Trophoblast cell (in vitro differentiated cells and primary cell): ENCODE measurements at regions not wholly inside any gene's neighbourhood (a gene's known extent, or its start where the extent isn't known, plus 50 kb on each side); places are given as distances from the start of the nearest gene placed in this dataset.

Source experiments
- DNase-seq, 2 donors: peaks; one replicate each; pipeline ENCODE4 v3.0.0-alpha.2; 2016
- H2AFZ ChIP-seq: 2 replicates; pipeline ENCODE4 v1.6.1; 2013; ENCODE audit warnings: low read length, moderate library complexity, mild to moderate bottlenecking; ENCODE audit not compliant: insufficient read depth, poor library complexity
- H2AK5ac ChIP-seq: 2 replicates; pipeline ENCODE4 v1.6.1; 2013; ENCODE audit warnings: mild to moderate bottlenecking, low read length
- H2BK120ac ChIP-seq: 2 replicates; pipeline ENCODE4 v1.6.1; 2013; ENCODE audit warnings: low read length, mild to moderate bottlenecking, moderate library complexity; ENCODE audit not compliant: insufficient read depth, poor library complexity
- H2BK12ac ChIP-seq: 2 replicates; pipeline ENCODE4 v1.6.1; 2013; ENCODE audit warnings: mild to moderate bottlenecking, low read length, moderate library complexity
- H2BK5ac ChIP-seq: 2 replicates; pipeline ENCODE4 v1.6.1; 2013; ENCODE audit warnings: low read length, low read depth, moderate library complexity, mild to moderate bottlenecking; ENCODE audit not compliant: poor library complexity
- H3K14ac ChIP-seq: 2 replicates; pipeline ENCODE4 v1.6.1; 2013; ENCODE audit warnings: mild to moderate bottlenecking, low read length
- H3K18ac ChIP-seq: 2 replicates; pipeline ENCODE4 v1.6.1; 2013; ENCODE audit warnings: mild to moderate bottlenecking, low read length
- H3K23ac ChIP-seq: 2 replicates; pipeline ENCODE4 v1.6.1; 2013; ENCODE audit warnings: low read length
- H3K27ac ChIP-seq: 2 replicates; pipeline ENCODE4 v1.5.1; 2013; ENCODE audit warnings: low read depth, mild to moderate bottlenecking, inconsistent platforms, low read length, moderate library complexity
- H3K27me3 ChIP-seq: 2 replicates; pipeline ENCODE4 v1.6.1; 2013; ENCODE audit warnings: inconsistent platforms, mild to moderate bottlenecking, low read length, moderate library complexity; ENCODE audit not compliant: insufficient read depth
- H3K36me3 ChIP-seq, 2 experiments: 1 replicate in 1 of 2; 2 replicates in 1 of 2; pipeline ENCODE4 v1.6.1; 2013; ENCODE audit warnings: low read length in 2 of 2, mild to moderate bottlenecking in 2 of 2, moderate library complexity in 1 of 2; ENCODE audit not compliant: insufficient read depth in 2 of 2, control insufficient read depth in 1 of 2
- H3K4ac ChIP-seq: 2 replicates; pipeline ENCODE4 v1.6.1; 2013; ENCODE audit warnings: low read depth, mild to moderate bottlenecking, low read length, moderate library complexity
- H3K4me1 ChIP-seq, 2 experiments: 1 replicate in 1 of 2; 2 replicates in 1 of 2; pipeline ENCODE4 v1.6.1; 2013; ENCODE audit warnings: low read length in 2 of 2, mild to moderate bottlenecking in 2 of 2, moderate library complexity in 1 of 2; ENCODE audit not compliant: insufficient read depth in 2 of 2, control insufficient read depth in 1 of 2
- H3K4me2 ChIP-seq: 2 replicates; pipeline ENCODE4 v1.6.1; 2013; ENCODE audit warnings: inconsistent platforms, mild to moderate bottlenecking, low read length, moderate library complexity
- H3K4me3 ChIP-seq: 2 replicates; pipeline ENCODE4 v1.5.1; 2013; ENCODE audit warnings: mild to moderate bottlenecking, low read depth, low read length, inconsistent platforms
- H3K79me1 ChIP-seq: one replicate; pipeline ENCODE4 v1.6.1; 2013; ENCODE audit warnings: low read length
- H3K79me2 ChIP-seq: 2 replicates; pipeline ENCODE4 v1.6.1; 2013; ENCODE audit warnings: low read length, mild to moderate bottlenecking; ENCODE audit not compliant: control insufficient read depth, insufficient read depth, poor library complexity
- H3K9ac ChIP-seq: 2 replicates; pipeline ENCODE4 v1.6.1; 2013; ENCODE audit warnings: mild to moderate bottlenecking, low read length
- H3K9me3 ChIP-seq: 2 replicates; pipeline ENCODE4 v1.6.1; 2013; ENCODE audit warnings: low read depth, mild to moderate bottlenecking, control low read depth, inconsistent platforms, low read length; ENCODE audit not compliant: insufficient read depth
- H4K12ac ChIP-seq: 2 replicates; pipeline ENCODE4 v1.6.1; 2013; ENCODE audit warnings: low read depth, mild to moderate bottlenecking, low read length, moderate library complexity
- H4K8ac ChIP-seq: 2 replicates; pipeline ENCODE4 v1.6.1; 2013; ENCODE audit warnings: low read depth, mild to moderate bottlenecking, low read length, moderate library complexity
- H4K91ac ChIP-seq: one replicate; pipeline ENCODE4 v1.6.1; 2013; ENCODE audit warnings: low read depth, mild to moderate bottlenecking, low read length, moderate library complexity
- WGBS: extraction: QIAGEN DNeasy Blood & Tissue Kit; methylation state at CpG from one replicate; pipeline ENCODE4 v1.1.7; 2013; ENCODE audit warnings: missing lambda C conversion rate; ENCODE audit not compliant: insufficient read length, insufficient coverage; ENCODE audit errors: extremely low coverage; 5-methylcytosine and 5-hydroxymethylcytosine counted together

- no peak overlapping the region for H3K14ac ChIP-seq
- H3K4me2 ChIP-seq, result no peak overlapping the region
- no peaks in the 10 kb centered on the region for H3K79me1 ChIP-seq
- no peaks in the 10 kb centered on the region for H3K79me2 ChIP-seq
- no peak overlapping the region for H4K12ac ChIP-seq
- H3K4me3 ChIP-seq, result no peak overlapping the region
- no peak overlapping the region for H4K8ac ChIP-seq
- no peak overlapping the region for H3K4ac ChIP-seq
- no peak overlapping the region for H3K27ac ChIP-seq
- H3K36me3 ChIP-seq, result no peaks in the 10 kb centered on the region
- H3K27me3 ChIP-seq, result no peaks in the 10 kb centered on the region
- H3K9ac ChIP-seq, result no peak overlapping the region
- no peak overlapping the region for H2BK12ac ChIP-seq
- no peak overlapping the region for H2AFZ ChIP-seq
- no peaks in the 10 kb centered on the region for H3K9me3 ChIP-seq
- no peak overlapping the region for H4K91ac ChIP-seq
- H2BK5ac ChIP-seq, result no peak overlapping the region
- no peak overlapping the region for H3K23ac ChIP-seq
- H2BK120ac ChIP-seq, result no peak overlapping the region
- H3K18ac ChIP-seq, result no peak overlapping the region
- no peak overlapping the region for H2AK5ac ChIP-seq
- no peaks in the 10 kb centered on the region for H3K4me1 ChIP-seq
- WGBS, result no CpG with 5 or more reads among the region's 3 CpGs
- DNase-seq, result no peak
These were observed 1249.9 kb upstream of the AUTS2 start for GRCh38 chr7:68348401-68348800.

GRCh38 chr7:68362745-68363518 is 1235.3 kb upstream of the AUTS2 start:
- Histone ChIP-seq H2BK5ac (no peak overlapping the region), H3K9me3 (no peaks in the 10 kb centered on the region), H4K12ac (no peak overlapping the region), H3K23ac (no peak overlapping the region), H2BK120ac (no peak overlapping the region), H3K4ac (no peak overlapping the region), H3K79me2 (no peaks in the 10 kb centered on the region), H2AFZ (no peak overlapping the region), H3K4me3 (peak overlapping the region; percentile 18), H3K14ac (no peak overlapping the region), H3K9ac (no peak overlapping the region), H4K91ac (no peak overlapping the region), H3K79me1 (no peaks in the 10 kb centered on the region), H4K8ac (no peak overlapping the region), H3K18ac (no peak overlapping the region), H3K27me3 (no peaks in the 10 kb centered on the region), H3K4me1 (no peaks in the 10 kb centered on the region), H3K27ac (no peak overlapping the region), H2AK5ac (no peak overlapping the region), H2BK12ac (no peak overlapping the region), H3K36me3 (no peaks in the 10 kb centered on the region), H3K4me2 (no peak overlapping the region)
- no peak for DNase-seq
- WGBS, result no CpG with 5 or more reads among the region's 7 CpGs

DNA sequence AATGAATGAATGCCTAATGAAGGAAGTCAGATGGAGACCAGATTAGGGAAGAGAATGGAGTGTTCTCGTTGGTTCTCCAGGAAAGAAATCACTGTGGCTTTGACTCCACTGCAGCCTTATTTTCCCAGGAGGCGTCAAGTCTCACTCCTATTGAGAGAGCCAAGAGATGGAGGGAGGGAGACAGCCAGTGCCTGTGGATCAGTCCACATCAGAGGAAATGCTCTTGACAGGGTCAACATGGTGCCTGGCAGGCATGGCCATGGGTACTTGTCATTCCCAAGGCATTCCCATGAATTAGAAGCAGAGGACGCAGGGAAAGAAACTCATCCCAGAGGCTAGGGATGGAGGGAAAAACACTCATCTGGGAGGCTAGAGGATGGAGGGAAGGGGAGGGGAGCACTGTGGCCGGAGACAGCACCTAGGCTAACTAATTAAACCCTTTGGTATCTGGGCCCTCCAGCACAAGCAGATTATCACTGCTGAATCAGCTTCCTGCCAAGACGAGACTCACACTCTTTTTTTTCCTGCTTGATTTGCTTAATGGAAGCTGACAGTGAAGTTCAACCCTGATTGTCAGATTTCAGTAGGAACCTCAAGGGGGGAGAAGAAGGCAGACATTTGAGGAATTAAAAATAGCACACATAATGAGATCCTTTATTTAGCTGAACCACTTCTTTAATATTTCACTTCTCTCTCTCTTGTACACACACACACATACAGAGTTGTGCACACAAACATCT is 1233.2 kb upstream of the AUTS2 start:
- no peaks in the 10 kb centered on the region for H3K9me3 ChIP-seq
- no peaks in the 10 kb centered on the region for H3K79me1 ChIP-seq
- no peaks in the 10 kb centered on the region for H3K4me1 ChIP-seq
- H3K9ac ChIP-seq, result no peak overlapping the region
- H3K4me3 ChIP-seq, result no peak overlapping the region
- H3K18ac ChIP-seq, result no peak overlapping the region
- H4K12ac ChIP-seq, result no peak overlapping the region
- no CpG with 5 or more reads among the region's 5 CpGs for WGBS
- no peak overlapping the region for H4K91ac ChIP-seq
- H3K4ac ChIP-seq, result no peak overlapping the region
- H2AFZ ChIP-seq, result no peak overlapping the region
- H4K8ac ChIP-seq, result no peak overlapping the region
- no peak overlapping the region for H3K23ac ChIP-seq
- H2BK120ac ChIP-seq, result no peak overlapping the region
- H2BK12ac ChIP-seq, result no peak overlapping the region
- H3K27me3 ChIP-seq, result no peaks in the 10 kb centered on the region
- DNase-seq, result no peak
- H3K4me2 ChIP-seq, result no peak overlapping the region
- H3K36me3 ChIP-seq, result no peaks in the 10 kb centered on the region
- H2BK5ac ChIP-seq, result no peak overlapping the region
- no peaks in the 10 kb centered on the region for H3K79me2 ChIP-seq
- no peak overlapping the region for H3K14ac ChIP-seq
- H2AK5ac ChIP-seq, result no peak overlapping the region
- H3K27ac ChIP-seq, result no peak overlapping the region

- Histone ChIP-seq H3K14ac (no peak overlapping the region), H4K12ac (no peak overlapping the region), H2AFZ (no peak overlapping the region), H4K91ac (no peak overlapping the region), H3K9ac (no peak overlapping the region), H3K4ac (no peak overlapping the region), H2BK12ac (no peak overlapping the region), H4K8ac (no peak overlapping the region), H2BK5ac (no peak overlapping the region), H3K79me1 (no peaks in the 10 kb centered on the region), H2AK5ac (no peak overlapping the region), H3K23ac (no peak overlapping the region), H3K36me3 (no peaks in the 10 kb centered on the region), H3K4me3 (no peak overlapping the region), H3K4me1 (no peaks in the 10 kb centered on the region), H3K4me2 (no peak overlapping the region), H3K18ac (no peak overlapping the region), H3K79me2 (no peaks in the 10 kb centered on the region), H2BK120ac (no peak overlapping the region), H3K27ac (no peak overlapping the region), H3K9me3 (peaks cover 2% of the 10 kb centered on the region), H3K27me3 (no peaks in the 10 kb centered on the region)
- no peak for DNase-seq
- WGBS, result no CpG with 5 or more reads among the region's 7 CpGs
These were observed 1226.3 kb upstream of the AUTS2 start for GRCh38 chr7:68371985-68372384.
